ENCODE measurements at regions not wholly inside any gene's neighbourhood (a gene's known extent, or its start where the extent isn't known, plus 50 kb on each side); places are given as distances from the start of the nearest gene placed in this dataset.

- TF ChIP-seq YY1 (IDR thresholded peaks at IDR 0.05; ENCODE audit: low read depth, low read length) (no peak), POLR2AphosphoS5 (IDR thresholded peaks at IDR 0.05; ENCODE audit: low read length) (no peak), RAD21 (IDR thresholded peaks at IDR 0.05; ENCODE audit: insufficient read depth, low read depth, low read length) (no peak), SIN3A (IDR thresholded peaks at IDR 0.05; ENCODE audit: low read depth, low read length) (no peak), MTA2 (IDR thresholded peaks at IDR 0.05; ENCODE audit: low read depth) (no peak), CTCF (IDR thresholded peaks at IDR 0.05 in 2 of 3, conservative IDR thresholded peaks at IDR 0.05 in 1 of 3; ENCODE audit: control insufficient read depth in 2 of 3, extremely low read depth in 1 of 3, insufficient read depth in 1 of 3, low read depth in 3 of 3, low read length in 3 of 3) (no peak), ZNF207 (IDR thresholded peaks at IDR 0.05; ENCODE audit: borderline replicate concordance) (no peak), BHLHE40 (IDR thresholded peaks at IDR 0.05; ENCODE audit: borderline replicate concordance in 1 of 2, low read depth in 2 of 2, low read length in 1 of 2) (no peak), SMAD5 (IDR thresholded peaks at IDR 0.05; ENCODE audit: low read depth) (no peak), CBX3 (IDR thresholded peaks at IDR 0.05; ENCODE audit: borderline replicate concordance, low read depth) (no peak), CHD1 (IDR thresholded peaks at IDR 0.05; ENCODE audit: low read depth, low read length) (no peak)
- TF ChIP-seq, protein P1, sequence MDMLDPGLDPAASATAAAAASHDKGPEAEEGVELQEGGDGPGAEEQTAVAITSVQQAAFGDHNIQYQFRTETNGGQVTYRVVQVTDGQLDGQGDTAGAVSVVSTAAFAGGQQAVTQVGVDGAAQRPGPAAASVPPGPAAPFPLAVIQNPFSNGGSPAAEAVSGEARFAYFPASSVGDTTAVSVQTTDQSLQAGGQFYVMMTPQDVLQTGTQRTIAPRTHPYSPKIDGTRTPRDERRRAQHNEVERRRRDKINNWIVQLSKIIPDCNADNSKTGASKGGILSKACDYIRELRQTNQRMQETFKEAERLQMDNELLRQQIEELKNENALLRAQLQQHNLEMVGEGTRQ (IDR thresholded peaks at IDR 0.05; ENCODE audit: borderline replicate concordance, low read depth, low read length) = no peak
- TF ChIP-seq, protein P2, sequence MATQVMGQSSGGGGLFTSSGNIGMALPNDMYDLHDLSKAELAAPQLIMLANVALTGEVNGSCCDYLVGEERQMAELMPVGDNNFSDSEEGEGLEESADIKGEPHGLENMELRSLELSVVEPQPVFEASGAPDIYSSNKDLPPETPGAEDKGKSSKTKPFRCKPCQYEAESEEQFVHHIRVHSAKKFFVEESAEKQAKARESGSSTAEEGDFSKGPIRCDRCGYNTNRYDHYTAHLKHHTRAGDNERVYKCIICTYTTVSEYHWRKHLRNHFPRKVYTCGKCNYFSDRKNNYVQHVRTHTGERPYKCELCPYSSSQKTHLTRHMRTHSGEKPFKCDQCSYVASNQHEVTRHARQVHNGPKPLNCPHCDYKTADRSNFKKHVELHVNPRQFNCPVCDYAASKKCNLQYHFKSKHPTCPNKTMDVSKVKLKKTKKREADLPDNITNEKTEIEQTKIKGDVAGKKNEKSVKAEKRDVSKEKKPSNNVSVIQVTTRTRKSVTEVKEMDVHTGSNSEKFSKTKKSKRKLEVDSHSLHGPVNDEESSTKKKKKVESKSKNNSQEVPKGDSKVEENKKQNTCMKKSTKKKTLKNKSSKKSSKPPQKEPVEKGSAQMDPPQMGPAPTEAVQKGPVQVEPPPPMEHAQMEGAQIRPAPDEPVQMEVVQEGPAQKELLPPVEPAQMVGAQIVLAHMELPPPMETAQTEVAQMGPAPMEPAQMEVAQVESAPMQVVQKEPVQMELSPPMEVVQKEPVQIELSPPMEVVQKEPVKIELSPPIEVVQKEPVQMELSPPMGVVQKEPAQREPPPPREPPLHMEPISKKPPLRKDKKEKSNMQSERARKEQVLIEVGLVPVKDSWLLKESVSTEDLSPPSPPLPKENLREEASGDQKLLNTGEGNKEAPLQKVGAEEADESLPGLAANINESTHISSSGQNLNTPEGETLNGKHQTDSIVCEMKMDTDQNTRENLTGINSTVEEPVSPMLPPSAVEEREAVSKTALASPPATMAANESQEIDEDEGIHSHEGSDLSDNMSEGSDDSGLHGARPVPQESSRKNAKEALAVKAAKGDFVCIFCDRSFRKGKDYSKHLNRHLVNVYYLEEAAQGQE (IDR thresholded peaks at IDR 0.05; ENCODE audit: low read depth, low read length) = no peak
- TF ChIP-seq, protein P3, sequence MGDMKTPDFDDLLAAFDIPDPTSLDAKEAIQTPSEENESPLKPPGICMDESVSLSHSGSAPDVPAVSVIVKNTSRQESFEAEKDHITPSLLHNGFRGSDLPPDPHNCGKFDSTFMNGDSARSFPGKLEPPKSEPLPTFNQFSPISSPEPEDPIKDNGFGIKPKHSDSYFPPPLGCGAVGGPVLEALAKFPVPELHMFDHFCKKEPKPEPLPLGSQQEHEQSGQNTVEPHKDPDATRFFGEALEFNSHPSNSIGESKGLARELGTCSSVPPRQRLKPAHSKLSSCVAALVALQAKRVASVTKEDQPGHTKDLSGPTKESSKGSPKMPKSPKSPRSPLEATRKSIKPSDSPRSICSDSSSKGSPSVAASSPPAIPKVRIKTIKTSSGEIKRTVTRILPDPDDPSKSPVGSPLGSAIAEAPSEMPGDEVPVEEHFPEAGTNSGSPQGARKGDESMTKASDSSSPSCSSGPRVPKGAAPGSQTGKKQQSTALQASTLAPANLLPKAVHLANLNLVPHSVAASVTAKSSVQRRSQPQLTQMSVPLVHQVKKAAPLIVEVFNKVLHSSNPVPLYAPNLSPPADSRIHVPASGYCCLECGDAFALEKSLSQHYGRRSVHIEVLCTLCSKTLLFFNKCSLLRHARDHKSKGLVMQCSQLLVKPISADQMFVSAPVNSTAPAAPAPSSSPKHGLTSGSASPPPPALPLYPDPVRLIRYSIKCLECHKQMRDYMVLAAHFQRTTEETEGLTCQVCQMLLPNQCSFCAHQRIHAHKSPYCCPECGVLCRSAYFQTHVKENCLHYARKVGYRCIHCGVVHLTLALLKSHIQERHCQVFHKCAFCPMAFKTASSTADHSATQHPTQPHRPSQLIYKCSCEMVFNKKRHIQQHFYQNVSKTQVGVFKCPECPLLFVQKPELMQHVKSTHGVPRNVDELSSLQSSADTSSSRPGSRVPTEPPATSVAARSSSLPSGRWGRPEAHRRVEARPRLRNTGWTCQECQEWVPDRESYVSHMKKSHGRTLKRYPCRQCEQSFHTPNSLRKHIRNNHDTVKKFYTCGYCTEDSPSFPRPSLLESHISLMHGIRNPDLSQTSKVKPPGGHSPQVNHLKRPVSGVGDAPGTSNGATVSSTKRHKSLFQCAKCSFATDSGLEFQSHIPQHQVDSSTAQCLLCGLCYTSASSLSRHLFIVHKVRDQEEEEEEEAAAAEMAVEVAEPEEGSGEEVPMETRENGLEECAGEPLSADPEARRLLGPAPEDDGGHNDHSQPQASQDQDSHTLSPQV (IDR thresholded peaks at IDR 0.05) = no peak
These were observed 97.0 kb upstream of the LDB2 start for GRCh38 chr4:16995451-16995850.
